ENCODE measurements at regions not wholly inside any gene's neighbourhood (a gene's known extent, or its start where the extent isn't known, plus 50 kb on each side); places are given as distances from the start of the nearest gene placed in this dataset.
"Not testable (repeated sequence)": the region's sequence is repeated elsewhere in the genome, so short reads cannot be mapped to it uniquely, and the experiment has no call there.

- H3K36me3 Mint-ChIP-seq (ENCODE audit: low read depth), result peaks cover 12% of the 10 kb centered on the region
- no peaks in the 10 kb centered on the region for H3K9me3 Mint-ChIP-seq
- no peak overlapping the region for H3K4me3 Mint-ChIP-seq
- no peak overlapping the region for H3K27ac Mint-ChIP-seq
- peaks cover 11% of the 10 kb centered on the region for H3K4me1 Mint-ChIP-seq
- no peaks in the 10 kb centered on the region for H3K27me3 Mint-ChIP-seq (ENCODE audit: low read depth)
- no peak for TF ChIP-seq CTCF (IDR thresholded peaks at IDR 0.05; ENCODE audit: unreplicated experiment in 3 of 3)
Observed at GRCh38 chr1:245059806-245060424, 94.9 kb upstream of the KIF26B start.

- no peaks in the 10 kb centered on the region for H3K9me3 Mint-ChIP-seq
Observed at GRCh38 chr1:245058882-245059281, 95.9 kb upstream of the KIF26B start.

GRCh38 chr1:245058436-245058835, 96.3 kb upstream of the KIF26B start:
- Mint-ChIP-seq H3K27ac (no peak overlapping the region), H3K9me3 (no peaks in the 10 kb centered on the region), H3K4me3 (no peak overlapping the region), H3K27me3 (ENCODE audit: low read depth) (no peaks in the 10 kb centered on the region), H3K4me1 (peaks cover 11% of the 10 kb centered on the region), H3K36me3 (ENCODE audit: low read depth) (peaks cover 21% of the 10 kb centered on the region)
- TF ChIP-seq CTCF (IDR thresholded peaks at IDR 0.05; ENCODE audit: unreplicated experiment in 3 of 3), result no peak

More at GRCh38 chr1:245058882-245059281, 95.9 kb upstream of the KIF26B start:
- Mint-ChIP-seq H3K36me3 (ENCODE audit: low read depth) (peaks cover 19% of the 10 kb centered on the region), H3K27me3 (ENCODE audit: low read depth) (no peaks in the 10 kb centered on the region), H3K4me1 (peaks cover 11% of the 10 kb centered on the region), H3K4me3 (no peak overlapping the region), H3K27ac (no peak overlapping the region)
- TF ChIP-seq CTCF (IDR thresholded peaks at IDR 0.05; ENCODE audit: unreplicated experiment in 3 of 3), result no peak

- Mint-ChIP-seq H3K4me1 (peaks cover 11% of the 10 kb centered on the region), H3K4me3 (no peak overlapping the region), H3K36me3 (ENCODE audit: low read depth) (peaks cover 25% of the 10 kb centered on the region), H3K27me3 (ENCODE audit: low read depth) (no peaks in the 10 kb centered on the region), H3K27ac (no peak overlapping the region), H3K9me3 (no peaks in the 10 kb centered on the region)
- TF ChIP-seq CTCF (IDR thresholded peaks at IDR 0.05; ENCODE audit: unreplicated experiment in 3 of 3), result no peak
Observed at GRCh38 chr1:245056913-245057312, 97.9 kb upstream of the KIF26B start.

- H3K4me3 Mint-ChIP-seq; H3K27ac Mint-ChIP-seq; H3K27me3 Mint-ChIP-seq (ENCODE audit: low read depth); H3K9me3 Mint-ChIP-seq: not testable (repeated sequence)
- Mint-ChIP-seq H3K4me1 (peaks cover 11% of the 10 kb centered on the region), H3K36me3 (ENCODE audit: low read depth) (peaks cover 28% of the 10 kb centered on the region)
Observed at GRCh38 chr1:245056296-245056695, 98.5 kb upstream of the KIF26B start.

- no peak overlapping the region for H3K27ac Mint-ChIP-seq
- no peak for TF ChIP-seq CTCF (IDR thresholded peaks at IDR 0.05; ENCODE audit: unreplicated experiment in 3 of 3)
- H3K27me3 Mint-ChIP-seq (ENCODE audit: low read depth), result no peaks in the 10 kb centered on the region
- no peaks in the 10 kb centered on the region for H3K9me3 Mint-ChIP-seq
- H3K4me3 Mint-ChIP-seq, result no peak overlapping the region
- H3K36me3 Mint-ChIP-seq (ENCODE audit: low read depth), result peaks cover 28% of the 10 kb centered on the region
- peaks cover 9% of the 10 kb centered on the region for H3K4me1 Mint-ChIP-seq
Observed at GRCh38 chr1:245055752-245056151, 99.0 kb upstream of the KIF26B start.

Measured in nephron (organoid).